Nephron progenitor cell (in vitro differentiated cells): ENCODE measurements at regions not wholly inside any gene's neighbourhood (a gene's known extent, or its start where the extent isn't known, plus 50 kb on each side); places are given as distances from the start of the nearest gene placed in this dataset.

Experiments
- DNase-seq: peaks from one replicate; pipeline ENCODE4 v3.0.0; 2021
- H3K27ac Mint-ChIP-seq: 2 replicates; pipeline ENCODE4 v1.8.0; 2021; ENCODE audit warnings: mild to moderate bottlenecking, moderate library complexity, mixed read lengths
- H3K27me3 Mint-ChIP-seq: 2 replicates; pipeline ENCODE4 v1.8.0; 2021; ENCODE audit warnings: mild to moderate bottlenecking, low read depth, mixed read lengths; ENCODE audit not compliant: poor library complexity
- H3K36me3 Mint-ChIP-seq: 2 replicates; pipeline ENCODE4 v1.8.0; 2021; ENCODE audit warnings: low read depth, mixed read lengths
- H3K4me1 Mint-ChIP-seq: 2 replicates; pipeline ENCODE4 v1.8.0; 2021; ENCODE audit warnings: mixed read lengths
- H3K4me3 Mint-ChIP-seq: 2 replicates; pipeline ENCODE4 v1.8.0; 2021; ENCODE audit warnings: mild to moderate bottlenecking, moderate library complexity, mixed read lengths
- H3K9me3 Mint-ChIP-seq: 2 replicates; pipeline ENCODE4 v1.8.0; 2021; ENCODE audit warnings: mild to moderate bottlenecking, moderate library complexity, mixed read lengths
- TF ChIP-seq, protein P1 (sequence below): fragments of 200-600 bp; sonication (generic); IDR thresholded peaks from 2 replicates; pipeline ENCODE4 v1.5.0; 2021; ENCODE audit warnings: antibody characterized with exemption

- no peaks in the 10 kb centered on the region for H3K36me3 Mint-ChIP-seq
These were observed 460.2 kb upstream of the HS6ST1 start for GRCh38 chr2:128778843-128779242.

GRCh38 chr2:128779301-128780095 lies 460.8 kb upstream of the HS6ST1 start:
- Mint-ChIP-seq H3K4me1 (peaks cover 32% of the 10 kb centered on the region), H3K27ac (no peak overlapping the region), H3K36me3 (no peaks in the 10 kb centered on the region), H3K4me3 (no peak overlapping the region), H3K27me3 (peaks cover 14% of the 10 kb centered on the region), H3K9me3 (no peaks in the 10 kb centered on the region)
- no peak for DNase-seq
- TF ChIP-seq, protein P1, sequence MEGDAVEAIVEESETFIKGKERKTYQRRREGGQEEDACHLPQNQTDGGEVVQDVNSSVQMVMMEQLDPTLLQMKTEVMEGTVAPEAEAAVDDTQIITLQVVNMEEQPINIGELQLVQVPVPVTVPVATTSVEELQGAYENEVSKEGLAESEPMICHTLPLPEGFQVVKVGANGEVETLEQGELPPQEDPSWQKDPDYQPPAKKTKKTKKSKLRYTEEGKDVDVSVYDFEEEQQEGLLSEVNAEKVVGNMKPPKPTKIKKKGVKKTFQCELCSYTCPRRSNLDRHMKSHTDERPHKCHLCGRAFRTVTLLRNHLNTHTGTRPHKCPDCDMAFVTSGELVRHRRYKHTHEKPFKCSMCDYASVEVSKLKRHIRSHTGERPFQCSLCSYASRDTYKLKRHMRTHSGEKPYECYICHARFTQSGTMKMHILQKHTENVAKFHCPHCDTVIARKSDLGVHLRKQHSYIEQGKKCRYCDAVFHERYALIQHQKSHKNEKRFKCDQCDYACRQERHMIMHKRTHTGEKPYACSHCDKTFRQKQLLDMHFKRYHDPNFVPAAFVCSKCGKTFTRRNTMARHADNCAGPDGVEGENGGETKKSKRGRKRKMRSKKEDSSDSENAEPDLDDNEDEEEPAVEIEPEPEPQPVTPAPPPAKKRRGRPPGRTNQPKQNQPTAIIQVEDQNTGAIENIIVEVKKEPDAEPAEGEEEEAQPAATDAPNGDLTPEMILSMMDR = no peak

More at GRCh38 chr2:128778843-128779242, 460.2 kb upstream of the HS6ST1 start:
- Mint-ChIP-seq H3K4me3 (no peak overlapping the region), H3K9me3 (no peaks in the 10 kb centered on the region), H3K27me3 (peaks cover 18% of the 10 kb centered on the region), H3K27ac (no peak overlapping the region), H3K4me1 (peaks cover 31% of the 10 kb centered on the region)
- TF ChIP-seq, protein P1 = no peak
- no peak for DNase-seq

- H3K27ac Mint-ChIP-seq = no peak overlapping the region
These were observed 461.9 kb upstream of the HS6ST1 start for GRCh38 chr2:128780434-128781080.

DNA sequence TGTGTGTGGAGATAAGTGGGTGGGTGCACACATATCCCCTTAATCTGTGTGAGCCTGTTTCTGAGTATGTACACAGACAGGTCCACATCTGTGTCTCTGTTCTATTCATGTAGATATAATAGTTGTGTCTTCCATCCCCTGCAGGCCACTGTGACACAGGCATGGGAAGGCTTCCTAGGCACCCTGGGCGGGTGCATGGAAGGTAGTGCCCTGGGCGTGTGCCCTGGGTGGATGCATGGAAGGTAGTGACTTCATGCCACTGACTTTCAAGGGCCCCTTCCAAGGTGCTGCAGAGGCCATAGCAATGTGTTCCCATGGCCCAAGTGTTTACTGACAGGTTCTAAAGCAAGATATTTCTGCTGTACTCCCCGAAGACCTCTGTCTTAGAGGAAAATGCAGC lies 462.5 kb upstream of the HS6ST1 start:
- H3K4me3 Mint-ChIP-seq = no peak overlapping the region
- no peaks in the 10 kb centered on the region for H3K9me3 Mint-ChIP-seq
- TF ChIP-seq, protein P1 = no peak
- no peak overlapping the region for H3K27ac Mint-ChIP-seq
- peaks cover 11% of the 10 kb centered on the region for H3K27me3 Mint-ChIP-seq
- no peaks in the 10 kb centered on the region for H3K36me3 Mint-ChIP-seq
- H3K4me1 Mint-ChIP-seq = peaks cover 39% of the 10 kb centered on the region
- DNase-seq = no peak

More at GRCh38 chr2:128780434-128781080, 461.9 kb upstream of the HS6ST1 start:
- peaks cover 37% of the 10 kb centered on the region for H3K4me1 Mint-ChIP-seq
- H3K9me3 Mint-ChIP-seq = no peaks in the 10 kb centered on the region
- no peak for DNase-seq
- no peak overlapping the region for H3K4me3 Mint-ChIP-seq
- TF ChIP-seq, protein P1 = no peak
- H3K36me3 Mint-ChIP-seq = no peaks in the 10 kb centered on the region
- peaks cover 11% of the 10 kb centered on the region for H3K27me3 Mint-ChIP-seq

- no peak overlapping the region for H3K4me3 Mint-ChIP-seq
- peaks cover 11% of the 10 kb centered on the region for H3K27me3 Mint-ChIP-seq
- no peak for DNase-seq
- no peaks in the 10 kb centered on the region for H3K9me3 Mint-ChIP-seq
- no peaks in the 10 kb centered on the region for H3K36me3 Mint-ChIP-seq
- peaks cover 44% of the 10 kb centered on the region for H3K4me1 Mint-ChIP-seq
- TF ChIP-seq, protein P1 = no peak
- no peak overlapping the region for H3K27ac Mint-ChIP-seq
These were observed 463.1 kb upstream of the HS6ST1 start for GRCh38 chr2:128781585-128782385.
